ENCODE measurements at regions not wholly inside any gene's neighbourhood (a gene's known extent, or its start where the extent isn't known, plus 50 kb on each side); places are given as distances from the start of the nearest gene placed in this dataset.
"Not testable (repeated sequence)": the region's sequence is repeated elsewhere in the genome, so short reads cannot be mapped to it uniquely, and the experiment has no call there.

DNA sequence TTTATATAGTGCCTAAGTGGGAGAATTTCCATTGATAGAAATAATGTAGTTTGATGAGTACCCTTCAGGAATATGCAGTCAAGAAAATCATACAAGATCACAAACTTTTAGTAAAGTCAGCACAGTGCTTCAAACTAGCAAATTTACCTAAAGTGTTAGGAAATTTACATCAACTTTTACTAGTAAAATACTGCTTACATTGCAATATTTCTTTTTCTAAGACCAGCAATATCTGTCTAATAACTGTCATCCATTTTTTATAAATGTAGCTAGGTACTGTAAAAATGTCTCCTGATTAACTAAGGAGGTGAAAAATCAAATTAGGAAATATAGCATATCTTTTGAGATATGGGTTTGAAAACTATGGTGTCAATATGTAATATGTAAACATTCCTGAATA is 405.4 kb downstream of the MDFIC start:
- no peak overlapping the region for H3K4me3 ChIP-seq (replicated peaks; ENCODE audit: insufficient read depth, low read length)
- H3K27me3 ChIP-seq (ENCODE audit: insufficient read depth, poor library complexity, severe bottlenecking): no peaks in the 10 kb centered on the region
- no peak for DNase-seq (ENCODE audit: low read depth in 1 of 2, low spot score in 1 of 2)
- H3K27ac ChIP-seq (replicated peaks): no peak overlapping the region
- TF ChIP-seq POLR2AphosphoS5 (IDR thresholded peaks at IDR 0.05; ENCODE audit: low read depth) (no peak), CTCF (IDR thresholded peaks at IDR 0.05; ENCODE audit: insufficient read depth, low read length) (no peak), SPI1 (IDR thresholded peaks at IDR 0.05; ENCODE audit: borderline replicate concordance, low read depth) (no peak), GABPA (IDR thresholded peaks at IDR 0.05; ENCODE audit: low read depth) (no peak)
- TF ChIP-seq, protein P1, sequence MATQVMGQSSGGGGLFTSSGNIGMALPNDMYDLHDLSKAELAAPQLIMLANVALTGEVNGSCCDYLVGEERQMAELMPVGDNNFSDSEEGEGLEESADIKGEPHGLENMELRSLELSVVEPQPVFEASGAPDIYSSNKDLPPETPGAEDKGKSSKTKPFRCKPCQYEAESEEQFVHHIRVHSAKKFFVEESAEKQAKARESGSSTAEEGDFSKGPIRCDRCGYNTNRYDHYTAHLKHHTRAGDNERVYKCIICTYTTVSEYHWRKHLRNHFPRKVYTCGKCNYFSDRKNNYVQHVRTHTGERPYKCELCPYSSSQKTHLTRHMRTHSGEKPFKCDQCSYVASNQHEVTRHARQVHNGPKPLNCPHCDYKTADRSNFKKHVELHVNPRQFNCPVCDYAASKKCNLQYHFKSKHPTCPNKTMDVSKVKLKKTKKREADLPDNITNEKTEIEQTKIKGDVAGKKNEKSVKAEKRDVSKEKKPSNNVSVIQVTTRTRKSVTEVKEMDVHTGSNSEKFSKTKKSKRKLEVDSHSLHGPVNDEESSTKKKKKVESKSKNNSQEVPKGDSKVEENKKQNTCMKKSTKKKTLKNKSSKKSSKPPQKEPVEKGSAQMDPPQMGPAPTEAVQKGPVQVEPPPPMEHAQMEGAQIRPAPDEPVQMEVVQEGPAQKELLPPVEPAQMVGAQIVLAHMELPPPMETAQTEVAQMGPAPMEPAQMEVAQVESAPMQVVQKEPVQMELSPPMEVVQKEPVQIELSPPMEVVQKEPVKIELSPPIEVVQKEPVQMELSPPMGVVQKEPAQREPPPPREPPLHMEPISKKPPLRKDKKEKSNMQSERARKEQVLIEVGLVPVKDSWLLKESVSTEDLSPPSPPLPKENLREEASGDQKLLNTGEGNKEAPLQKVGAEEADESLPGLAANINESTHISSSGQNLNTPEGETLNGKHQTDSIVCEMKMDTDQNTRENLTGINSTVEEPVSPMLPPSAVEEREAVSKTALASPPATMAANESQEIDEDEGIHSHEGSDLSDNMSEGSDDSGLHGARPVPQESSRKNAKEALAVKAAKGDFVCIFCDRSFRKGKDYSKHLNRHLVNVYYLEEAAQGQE (IDR thresholded peaks at IDR 0.05; ENCODE audit: insufficient replicate concordance, low read depth): no peak

DNA sequence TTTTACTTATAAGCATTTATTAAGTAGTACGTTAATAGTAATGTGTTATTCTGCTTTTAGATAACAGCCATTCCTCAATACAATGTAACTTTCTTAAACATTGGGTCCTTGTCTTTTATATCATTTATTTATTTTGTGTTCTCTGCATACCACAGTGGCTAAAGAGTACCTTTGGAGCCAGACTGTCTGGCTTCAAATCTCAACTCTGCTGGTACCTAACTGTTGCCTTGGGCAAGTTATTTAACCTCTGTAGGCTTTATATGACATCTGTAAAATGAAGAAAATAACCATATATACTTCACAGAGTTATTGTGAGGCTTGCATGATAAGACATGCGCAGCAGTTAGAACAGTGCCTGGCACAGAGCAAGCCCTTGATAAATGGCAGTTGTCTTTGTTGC is 397.6 kb downstream of the MDFIC start:
- no peak overlapping the region for H3K27ac ChIP-seq (replicated peaks)
- H3K27me3 ChIP-seq (ENCODE audit: insufficient read depth, poor library complexity, severe bottlenecking): no peaks in the 10 kb centered on the region
- no peak overlapping the region for H3K4me3 ChIP-seq (replicated peaks; ENCODE audit: insufficient read depth, low read length)
- DNase-seq (ENCODE audit: low read depth in 1 of 2, low spot score in 1 of 2): no peak
- no peak for TF ChIP-seq GABPA (IDR thresholded peaks at IDR 0.05; ENCODE audit: low read depth)
- TF ChIP-seq POLR2AphosphoS5 (IDR thresholded peaks at IDR 0.05; ENCODE audit: low read depth): no peak
- no peak for TF ChIP-seq SPI1 (IDR thresholded peaks at IDR 0.05; ENCODE audit: borderline replicate concordance, low read depth)
- no peak for TF ChIP-seq CTCF (IDR thresholded peaks at IDR 0.05; ENCODE audit: insufficient read depth, low read length)
- TF ChIP-seq, protein P1 (IDR thresholded peaks at IDR 0.05; ENCODE audit: insufficient replicate concordance, low read depth): no peak

- not testable (repeated sequence) for H3K4me3 ChIP-seq (replicated peaks; ENCODE audit: insufficient read depth, low read length); H3K27me3 ChIP-seq (ENCODE audit: insufficient read depth, poor library complexity, severe bottlenecking); H3K27ac ChIP-seq (replicated peaks); DNase-seq (ENCODE audit: low read depth in 1 of 2, low spot score in 1 of 2)
Observed at GRCh38 chr7:115310316-115310715, 388.4 kb downstream of the MDFIC start.

DNA sequence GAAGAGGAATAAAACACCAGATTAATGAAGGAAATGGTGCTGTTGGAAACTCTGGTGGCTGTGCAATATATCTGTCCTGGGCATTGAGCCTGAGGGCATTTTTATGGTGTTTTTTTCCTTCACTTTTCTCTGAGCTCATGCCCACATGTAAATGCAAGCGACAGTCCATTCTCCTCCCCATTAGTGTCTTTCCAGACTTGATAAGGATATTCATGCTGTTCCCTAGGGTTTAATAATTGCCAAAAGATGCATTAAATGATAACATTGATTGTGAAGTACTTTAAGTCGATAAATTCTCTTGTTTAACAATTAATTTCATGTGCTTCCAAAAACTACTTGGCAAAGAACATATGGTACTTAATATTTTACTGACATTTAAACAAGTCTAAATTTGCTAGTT is 384.7 kb downstream of the MDFIC start:
- no peak overlapping the region for H3K4me3 ChIP-seq (replicated peaks; ENCODE audit: insufficient read depth, low read length)
- no peak for DNase-seq (ENCODE audit: low read depth in 1 of 2, low spot score in 1 of 2)
- no peak for TF ChIP-seq GABPA (IDR thresholded peaks at IDR 0.05; ENCODE audit: low read depth)
- no peak for TF ChIP-seq CTCF (IDR thresholded peaks at IDR 0.05; ENCODE audit: insufficient read depth, low read length)
- TF ChIP-seq SPI1 (IDR thresholded peaks at IDR 0.05; ENCODE audit: borderline replicate concordance, low read depth): no peak
- TF ChIP-seq, protein P1 (IDR thresholded peaks at IDR 0.05; ENCODE audit: insufficient replicate concordance, low read depth): no peak
- no peak for TF ChIP-seq POLR2AphosphoS5 (IDR thresholded peaks at IDR 0.05; ENCODE audit: low read depth)
- no peak overlapping the region for H3K27ac ChIP-seq (replicated peaks)
- no peaks in the 10 kb centered on the region for H3K27me3 ChIP-seq (ENCODE audit: insufficient read depth, poor library complexity, severe bottlenecking)

Data from HL-60 (cell line).